Liver (tissue), 3 donors: ENCODE measurements at regions not wholly inside any gene's neighbourhood (a gene's known extent, or its start where the extent isn't known, plus 50 kb on each side); places are given as distances from the start of the nearest gene placed in this dataset.

Experiments used
- FOXA1 ChIP-seq: IDR thresholded peaks from 2 replicates; pipeline ENCODE4 v1.6.1; 2016; ENCODE audit warnings: antibody characterized with exemption
- JUND ChIP-seq, 2 donors: IDR thresholded peaks; 2 replicates each; pipeline ENCODE4 v1.6.1; 2016; ENCODE audit warnings: antibody characterized with exemption in 2 of 2
- RAD21 ChIP-seq, 2 donors: IDR thresholded peaks; 2 replicates each; pipeline ENCODE4 v1.6.1; 2016; ENCODE audit warnings: antibody characterized with exemption in 2 of 2, mild to moderate bottlenecking in 2 of 2
- SP1 ChIP-seq: IDR thresholded peaks from 2 replicates; pipeline ENCODE4 v1.6.1; 2018; ENCODE audit warnings: antibody characterized with exemption, mild to moderate bottlenecking
- TAF1 ChIP-seq: conservative IDR thresholded peaks from 2 replicates; pipeline ENCODE4 v1.6.1; 2016; ENCODE audit warnings: antibody characterized with exemption, mild to moderate bottlenecking
- TF ChIP-seq, protein P1 (sequence below): fragments of 150-350 bp; IDR thresholded peaks from 2 replicates; pipeline ENCODE4 v1.5.1; 2017; ENCODE audit warnings: improper control_type of control experiment, low read depth, low read length; ENCODE audit not compliant: missing input control
- TF ChIP-seq, protein P2 (sequence below): IDR thresholded peaks from 2 replicates; pipeline ENCODE4 v1.6.1; 2016; ENCODE audit warnings: antibody characterized with exemption
- donor health status: healthy.
- donor health status: healthy.

- TF ChIP-seq, protein P1, sequence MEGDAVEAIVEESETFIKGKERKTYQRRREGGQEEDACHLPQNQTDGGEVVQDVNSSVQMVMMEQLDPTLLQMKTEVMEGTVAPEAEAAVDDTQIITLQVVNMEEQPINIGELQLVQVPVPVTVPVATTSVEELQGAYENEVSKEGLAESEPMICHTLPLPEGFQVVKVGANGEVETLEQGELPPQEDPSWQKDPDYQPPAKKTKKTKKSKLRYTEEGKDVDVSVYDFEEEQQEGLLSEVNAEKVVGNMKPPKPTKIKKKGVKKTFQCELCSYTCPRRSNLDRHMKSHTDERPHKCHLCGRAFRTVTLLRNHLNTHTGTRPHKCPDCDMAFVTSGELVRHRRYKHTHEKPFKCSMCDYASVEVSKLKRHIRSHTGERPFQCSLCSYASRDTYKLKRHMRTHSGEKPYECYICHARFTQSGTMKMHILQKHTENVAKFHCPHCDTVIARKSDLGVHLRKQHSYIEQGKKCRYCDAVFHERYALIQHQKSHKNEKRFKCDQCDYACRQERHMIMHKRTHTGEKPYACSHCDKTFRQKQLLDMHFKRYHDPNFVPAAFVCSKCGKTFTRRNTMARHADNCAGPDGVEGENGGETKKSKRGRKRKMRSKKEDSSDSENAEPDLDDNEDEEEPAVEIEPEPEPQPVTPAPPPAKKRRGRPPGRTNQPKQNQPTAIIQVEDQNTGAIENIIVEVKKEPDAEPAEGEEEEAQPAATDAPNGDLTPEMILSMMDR: no peak
- TF ChIP-seq JUND (IDR thresholded peaks at IDR 0.05): no peak
- TF ChIP-seq, protein P2, sequence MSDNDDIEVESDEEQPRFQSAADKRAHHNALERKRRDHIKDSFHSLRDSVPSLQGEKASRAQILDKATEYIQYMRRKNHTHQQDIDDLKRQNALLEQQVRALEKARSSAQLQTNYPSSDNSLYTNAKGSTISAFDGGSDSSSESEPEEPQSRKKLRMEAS: no peak
- no peak for TF ChIP-seq FOXA1
- no peak for TF ChIP-seq RAD21 (IDR thresholded peaks at IDR 0.05)
- no peak for TF ChIP-seq SP1
- TF ChIP-seq TAF1: no peak
Observed at GRCh38 chr12:93272997-93273396, 104.7 kb upstream of the NUDT4 start.
